Activated CD4-positive, alpha-beta T cell treated with anti-CD3 and anti-CD28 coated beads, Interleukin-2, amount 50 U/mL, for 4 hours (primary cell): ENCODE measurements at regions not wholly inside any gene's neighbourhood (a gene's known extent, or its start where the extent isn't known, plus 50 kb on each side); places are given as distances from the start of the nearest gene placed in this dataset.

Experiments used
- DNase-seq, 2 experiments: peaks; one replicate each; pipeline ENCODE4 v3.0.0-alpha.2; 2020

DNA sequence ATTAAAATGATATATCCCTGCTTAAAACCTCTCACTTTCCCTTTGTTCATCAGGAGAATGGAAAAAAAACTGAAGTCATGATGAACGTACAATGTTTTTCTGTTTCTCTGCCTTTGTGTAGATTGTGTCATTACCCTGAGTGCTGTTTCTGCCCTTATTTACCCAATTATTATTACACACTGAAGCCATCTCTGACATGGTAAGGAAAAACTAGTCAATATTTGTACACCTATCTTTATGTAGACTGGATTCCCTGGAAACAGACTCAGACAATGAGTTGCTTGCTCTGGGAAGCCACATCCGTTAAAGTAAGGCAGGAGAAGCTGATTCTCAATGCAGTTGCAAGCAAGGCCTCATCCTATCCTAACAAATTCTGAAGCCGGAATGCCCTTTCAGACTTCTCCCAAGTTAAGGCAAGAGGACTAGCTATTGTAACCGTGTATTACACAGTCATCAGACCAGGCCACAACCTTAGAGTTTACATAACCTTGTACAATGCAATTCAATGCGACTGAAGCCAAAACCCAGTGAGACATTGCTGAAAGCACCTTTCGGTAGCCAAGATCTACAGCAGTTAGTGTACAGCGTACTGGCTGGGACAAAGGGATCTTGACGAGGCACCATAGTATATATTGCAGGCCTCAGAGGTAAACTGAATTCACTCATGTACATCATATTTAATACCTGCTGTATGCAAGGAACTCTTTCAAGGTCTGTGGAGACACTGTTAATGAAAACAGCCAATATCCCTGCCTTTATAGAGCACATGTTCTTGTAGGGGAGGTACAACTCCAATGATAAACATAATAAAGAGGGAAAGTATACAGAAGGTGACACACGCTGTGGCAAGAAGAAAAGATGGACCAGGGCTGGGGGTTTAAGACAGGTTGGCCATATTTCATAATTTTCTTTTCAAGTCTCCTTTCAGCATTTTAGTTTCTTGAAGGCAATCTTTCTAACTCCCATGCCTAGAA is 1040.8 kb upstream of the SEMA6D start:
- DNase-seq: no peak

DNA sequence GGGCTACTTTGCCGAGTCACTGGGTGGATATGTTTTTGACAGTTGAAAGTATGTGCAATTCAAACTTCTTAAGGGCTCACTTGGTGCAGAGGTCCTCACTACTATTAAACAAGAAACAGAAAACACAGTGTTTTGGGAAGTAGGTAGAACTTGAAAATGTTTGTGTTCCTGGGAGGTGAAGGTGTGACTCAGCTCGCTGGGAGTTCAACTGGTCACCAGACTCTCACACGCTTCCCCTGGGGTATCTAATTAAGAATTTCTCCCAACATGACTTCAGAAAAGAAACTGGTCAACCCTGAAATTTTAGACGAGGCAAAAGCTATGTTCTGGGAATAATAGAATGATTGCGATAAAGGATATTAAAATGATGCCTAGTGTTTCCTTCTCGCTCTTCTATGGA is 1039.8 kb upstream of the SEMA6D start:
- DNase-seq: no peak

- no peak for DNase-seq
Observed at GRCh38 chr15:46681901-46682300, 1035.4 kb upstream of the SEMA6D start.

- no peak for DNase-seq
Observed at GRCh38 chr15:46682969-46683791, 1034.1 kb upstream of the SEMA6D start.

- no peak for DNase-seq
Observed at GRCh38 chr15:46685096-46685495, 1032.2 kb upstream of the SEMA6D start.

DNA sequence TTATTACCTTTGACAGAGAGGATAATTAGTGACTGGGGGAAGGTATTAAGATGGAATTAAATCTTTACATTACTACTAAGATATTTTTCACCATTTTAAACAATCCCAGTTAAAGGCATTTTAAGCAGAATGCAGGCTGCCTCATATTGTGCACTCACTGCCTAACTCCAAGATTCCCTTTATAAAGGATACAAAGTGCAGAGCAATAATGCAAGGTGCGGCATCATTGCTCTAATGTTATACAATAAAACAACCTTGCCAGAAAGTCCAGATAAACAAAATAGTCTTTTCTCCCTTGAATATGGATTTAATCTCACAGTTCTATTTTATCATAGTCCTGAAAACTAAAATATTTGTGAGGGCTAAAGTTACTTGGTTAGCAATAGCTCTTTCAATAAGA is 1031.6 kb upstream of the SEMA6D start:
- DNase-seq: no peak

GRCh38 chr15:46696281-46696680 is 1021.0 kb upstream of the SEMA6D start:
- DNase-seq: no peak

DNA sequence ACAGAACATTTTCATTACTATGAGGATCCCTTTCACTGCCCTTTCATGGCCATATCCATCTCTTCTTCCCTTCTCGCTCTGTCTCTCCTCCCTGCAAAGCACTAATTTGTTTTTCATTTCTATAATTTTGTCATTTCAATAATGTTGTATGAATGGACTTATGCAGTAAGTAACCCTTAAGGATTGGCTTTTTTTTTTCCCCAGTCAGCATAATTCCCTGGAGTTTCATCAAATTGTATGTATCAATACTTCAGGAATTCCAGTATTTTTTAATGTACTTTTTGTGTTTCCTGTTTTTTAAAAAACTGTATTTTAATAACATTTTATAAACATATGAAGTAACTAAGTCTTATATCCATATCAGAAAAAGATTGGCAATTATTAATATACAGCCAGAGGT is 1016.0 kb upstream of the SEMA6D start:
- no peak for DNase-seq

GRCh38 chr15:46701896-46702295 is 1015.4 kb upstream of the SEMA6D start:
- DNase-seq: no peak

DNA sequence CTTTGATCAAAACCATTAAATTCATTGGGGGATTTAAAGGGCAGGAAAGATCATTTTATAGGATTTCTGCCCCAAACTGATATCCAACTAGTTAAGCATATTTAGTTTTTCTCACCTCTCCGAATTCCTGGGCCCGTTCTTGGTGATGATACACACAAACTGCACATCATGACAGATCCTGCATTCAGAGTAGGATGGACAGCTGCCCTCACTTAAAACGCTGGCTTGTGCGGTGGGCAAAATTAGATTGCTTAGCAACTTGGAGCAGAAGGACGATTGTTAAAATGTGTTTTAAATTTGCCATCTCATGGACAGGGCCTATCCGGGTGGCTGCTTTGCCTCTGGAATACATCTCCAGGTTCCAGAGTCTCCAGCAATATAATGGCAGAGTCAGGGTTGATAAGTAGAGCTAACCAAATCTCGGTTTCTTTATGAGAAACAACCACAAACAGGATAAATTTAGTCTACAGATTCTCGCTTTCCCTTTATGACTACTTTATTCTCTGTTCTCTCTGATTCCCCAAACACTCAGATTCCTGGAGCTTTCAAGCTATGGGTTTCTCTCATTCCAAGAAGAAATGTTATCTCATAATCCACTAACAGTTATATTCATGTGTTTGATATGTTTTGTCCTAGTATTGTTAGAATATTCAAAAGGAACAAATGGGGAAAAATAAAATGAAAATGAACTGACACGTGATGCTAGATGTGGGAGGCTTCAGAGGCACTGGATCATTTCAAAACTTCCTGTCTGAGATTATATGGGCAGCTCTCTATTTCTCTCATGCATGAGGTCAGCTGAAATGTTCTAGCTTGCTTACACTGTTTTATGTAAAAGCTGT is 1014.1 kb upstream of the SEMA6D start:
- no peak for DNase-seq

- no peak for DNase-seq
Observed at GRCh38 chr15:46703871-46704637, 1013.3 kb upstream of the SEMA6D start.

DNA sequence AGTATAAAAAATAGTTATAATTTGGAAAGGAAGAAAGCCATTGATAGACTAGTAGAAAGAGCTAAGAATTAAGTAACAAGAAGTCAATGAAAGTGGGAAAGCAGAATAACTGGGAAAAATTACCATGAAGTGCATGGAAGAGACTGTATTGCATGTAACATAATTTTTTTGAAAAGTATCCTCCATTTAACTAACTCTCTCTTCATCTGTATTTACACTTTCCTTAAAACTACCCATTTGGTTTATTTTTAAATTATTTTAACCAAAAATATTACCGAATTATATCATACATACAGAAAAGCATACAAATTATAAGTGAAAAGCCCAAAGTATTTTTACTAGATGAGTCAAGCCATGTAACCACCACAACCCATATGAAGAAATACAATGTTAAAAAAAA is 1009.9 kb upstream of the SEMA6D start:
- no peak for DNase-seq

DNA sequence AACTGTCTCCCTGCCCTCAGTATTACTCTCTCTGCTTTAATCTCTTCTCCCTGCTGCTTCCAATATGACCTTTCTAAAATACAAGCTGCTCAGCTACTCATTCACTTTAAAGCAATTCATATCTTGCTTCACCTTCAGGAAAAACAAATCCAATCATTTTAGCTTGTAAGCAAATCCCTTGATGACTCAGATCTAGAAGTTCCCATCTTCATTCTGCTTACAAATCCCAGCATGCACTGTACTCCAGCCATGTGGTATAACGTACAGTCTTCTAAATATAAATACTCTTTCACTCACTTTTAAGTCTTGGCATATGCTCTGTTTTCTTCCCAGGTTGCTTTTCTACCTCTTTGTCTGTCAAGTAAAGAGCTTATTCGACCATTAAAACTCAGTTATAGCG is 1009.1 kb upstream of the SEMA6D start:
- DNase-seq: no peak

DNA sequence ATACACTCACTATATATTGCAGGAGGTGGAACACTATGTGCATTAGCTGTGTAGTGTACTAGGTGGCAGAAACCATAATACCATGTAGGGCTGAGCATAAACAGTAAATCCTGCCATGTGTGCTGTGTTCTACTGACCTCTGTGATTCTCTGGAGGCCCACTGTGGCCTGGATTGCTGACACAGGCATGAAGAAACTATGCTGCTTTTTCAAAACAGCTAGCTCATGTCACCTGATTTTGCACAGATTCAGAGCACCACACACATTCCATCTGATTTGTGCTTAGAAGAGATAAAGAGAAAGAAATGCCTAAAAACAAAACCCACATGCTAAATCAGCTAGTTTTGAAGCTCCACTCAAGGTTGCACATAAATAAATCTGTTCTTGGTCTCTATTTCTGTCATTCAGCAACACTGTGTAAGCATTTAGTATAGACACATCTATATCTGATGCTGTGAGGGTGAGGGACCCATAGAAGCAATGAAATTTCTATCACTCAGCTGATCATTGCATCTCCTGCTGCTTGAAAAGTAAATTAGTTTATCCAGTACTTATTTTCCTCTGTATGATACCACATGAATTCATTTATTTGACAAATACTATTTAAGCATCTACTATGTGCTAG is 1007.7 kb upstream of the SEMA6D start:
- DNase-seq: no peak

- no peak for DNase-seq
Observed at GRCh38 chr15:46710401-46710960, 1006.8 kb upstream of the SEMA6D start.

- DNase-seq: no peak
Observed at GRCh38 chr15:46713045-46713444, 1004.3 kb upstream of the SEMA6D start.

DNA sequence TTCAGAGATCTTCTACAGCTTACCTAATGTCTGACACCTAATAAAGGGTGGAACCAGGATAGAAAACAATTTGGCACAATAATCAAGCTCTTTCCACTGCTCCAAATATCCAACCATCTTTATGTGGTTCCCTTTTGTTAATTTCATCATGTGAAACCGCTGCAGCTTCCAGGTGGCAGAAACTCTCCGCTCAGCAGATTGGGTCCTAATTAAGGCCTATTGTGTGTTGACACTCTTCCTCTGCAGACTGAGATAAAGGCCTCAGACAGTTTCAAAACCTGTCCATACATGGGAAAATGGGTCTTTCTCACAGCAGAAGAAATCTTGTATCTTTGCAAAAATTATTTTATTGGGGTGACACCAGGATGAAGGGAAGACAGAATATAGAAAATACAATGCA is 1002.4 kb upstream of the SEMA6D start:
- DNase-seq: no peak

- DNase-seq: no peak
Observed at GRCh38 chr15:46723308-46723707, 994.0 kb upstream of the SEMA6D start.

DNA sequence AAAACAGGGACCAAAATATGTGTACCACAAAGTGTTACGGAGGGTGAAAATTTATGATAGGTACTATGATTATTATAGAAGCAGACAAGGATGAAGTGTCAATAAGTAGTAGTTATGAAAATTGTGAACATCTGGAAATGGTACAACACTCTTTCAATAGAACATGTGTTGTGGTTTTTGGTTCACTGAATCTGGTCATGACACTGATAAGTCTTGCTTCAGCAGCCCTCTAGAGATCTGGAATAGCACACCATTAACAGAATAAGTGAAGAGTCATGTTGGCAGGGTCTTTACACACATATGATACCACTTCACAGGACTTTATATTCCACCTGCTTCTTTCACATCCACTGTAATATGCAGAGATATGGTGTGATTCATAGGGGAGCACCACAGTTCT is 985.2 kb upstream of the SEMA6D start:
- no peak for DNase-seq

- DNase-seq: no peak
Observed at GRCh38 chr15:46735115-46735514, 982.2 kb upstream of the SEMA6D start.

- no peak for DNase-seq
Observed at GRCh38 chr15:46751303-46751702, 966.0 kb upstream of the SEMA6D start.
